Endothelial cell of umbilical vein (primary cell): ENCODE measurements at regions not wholly inside any gene's neighbourhood (a gene's known extent, or its start where the extent isn't known, plus 50 kb on each side); places are given as distances from the start of the nearest gene placed in this dataset.

ENCODE experiments used
- BruUV-seq: library from RNA; stranded (reverse); fragments of 400-500 nt; replicated peaks from 2 replicates; lab custom pipeline; 2021; lab: Mats Ljungman, UMichigan
- CTCF ChIA-PET: fragments of 300-600, 350-600 bp; sonication (Branson Sonifier 250); formaldehyde crosslinking; loops from one replicate; lab custom pipeline; 2021; ENCODE audit warnings: antibody characterized with exemption, inconsistent platforms; lab: Charles Lee
- POLR2A ChIA-PET: fragments of 300-600, 350-600 bp; sonication (Branson Sonifier 250); formaldehyde crosslinking; loops from one replicate; lab custom pipeline; 2021; ENCODE audit warnings: antibody characterized with exemption, inconsistent platforms; lab: Charles Lee
- DNase-seq: peaks from one replicate; pipeline ENCODE4 v3.0.0-alpha.2; 2011; ENCODE audit warnings: low read depth, low spot score
- FAIRE-seq: peaks from 2 replicates; lab custom pipeline; 2011; peaks lifted over from hg19 to GRCh38; lab: Jason Lieb, UNC
- H2AFZ ChIP-seq: 2 replicates; pipeline ENCODE4 v1.6.0; 2012; ENCODE audit warnings: low read depth, low read length, control low read depth, inconsistent platforms
- H3K27ac ChIP-seq: 2 replicates; pipeline ENCODE4 v1.5.1; 2011; ENCODE audit warnings: low read depth, mild to moderate bottlenecking, control low read depth, low read length, moderate library complexity; ENCODE audit not compliant: insufficient read depth
- H3K27me3 ChIP-seq, 2 experiments: 2 replicates each; pipeline versions ENCODE4 v1.6.0 to v1.6.1; 2011; ENCODE audit warnings: low read length in 2 of 2, mixed read lengths in 1 of 2; ENCODE audit not compliant: control insufficient read depth in 2 of 2, insufficient read depth in 2 of 2
- H3K36me3 ChIP-seq, 2 experiments: 2 replicates in 1 of 2; 3 replicates in 1 of 2; pipeline ENCODE4 v1.5.1; 2011; ENCODE audit warnings: low read length in 2 of 2, mild to moderate bottlenecking in 1 of 2, moderate library complexity in 1 of 2; ENCODE audit not compliant: control insufficient read depth in 2 of 2, insufficient read depth in 2 of 2; ENCODE audit errors: extremely low read depth in 1 of 2
- H3K4me1 ChIP-seq: 3 replicates; pipeline ENCODE4 v1.5.1; 2011; ENCODE audit warnings: mild to moderate bottlenecking, low read length; ENCODE audit not compliant: control insufficient read depth, insufficient read depth; ENCODE audit errors: extremely low read depth
- H3K4me2 ChIP-seq: 2 replicates; pipeline ENCODE4 v1.6.1; 2011; ENCODE audit warnings: low read length, control low read depth, mixed read lengths; ENCODE audit not compliant: insufficient read depth
- H3K4me3 ChIP-seq, 3 experiments: fragments of 200-600 bp in 1 of 3; sonication (generic), shearing (Covaris generic) in 1 of 3; replicated peaks in 1 of 3; 2 replicates each; pipeline ENCODE4 v1.5.1; 2011 to 2016; ENCODE audit warnings: control low read depth in 3 of 3, low read length in 3 of 3, mild to moderate bottlenecking in 2 of 3, inconsistent platforms in 1 of 3, low read depth in 1 of 3, moderate library complexity in 1 of 3; ENCODE audit not compliant: insufficient read depth in 1 of 3
- H3K79me2 ChIP-seq: 2 replicates; pipeline ENCODE4 v1.6.0; 2012; ENCODE audit warnings: low read length, inconsistent platforms; ENCODE audit not compliant: control insufficient read depth, insufficient read depth
- H3K9ac ChIP-seq: replicated peaks from 2 replicates; pipeline ENCODE3; 2011; ENCODE audit warnings: low read length, control low read depth; ENCODE audit not compliant: insufficient read depth; ENCODE audit errors: extremely low read depth
- H3K9me1 ChIP-seq: replicated peaks from 3 replicates; pipeline ENCODE4 v1.6.0; 2011; ENCODE audit warnings: mild to moderate bottlenecking, low read length; ENCODE audit not compliant: control insufficient read depth, insufficient read depth; ENCODE audit errors: extremely low read depth
- H3K9me3 ChIP-seq: replicated peaks from 2 replicates; pipeline ENCODE4 v1.5.1; 2012; ENCODE audit warnings: low read length, inconsistent platforms; ENCODE audit not compliant: control insufficient read depth, insufficient read depth
- H4K20me1 ChIP-seq: replicated peaks from 2 replicates; pipeline ENCODE3; 2011; ENCODE audit warnings: mild to moderate bottlenecking, low read length; ENCODE audit not compliant: control insufficient read depth, insufficient read depth; ENCODE audit errors: extremely low read depth
- EZH2 ChIP-seq: IDR thresholded peaks from 2 replicates; pipeline ENCODE4 v1.6.1; 2012; ENCODE audit warnings: borderline replicate concordance, low read depth, mild to moderate bottlenecking, moderate library complexity, low read length, inconsistent platforms; ENCODE audit not compliant: severe bottlenecking
- FOS ChIP-seq: IDR thresholded peaks from 2 replicates; pipeline ENCODE4 v1.6.1; 2011; ENCODE audit warnings: mild to moderate bottlenecking, low read length, moderate library complexity, borderline replicate concordance; ENCODE audit not compliant: insufficient read depth
- GATA2 ChIP-seq: IDR thresholded peaks from 2 replicates; pipeline ENCODE4 v1.7.0; 2011; ENCODE audit warnings: low read depth, mild to moderate bottlenecking, moderate library complexity, mixed read lengths, low read length; ENCODE audit not compliant: insufficient read length, insufficient read depth
- JUN ChIP-seq: IDR thresholded peaks from 2 replicates; pipeline ENCODE4 v1.6.1; 2011; ENCODE audit warnings: borderline replicate concordance, low read depth; ENCODE audit not compliant: insufficient read length, insufficient read depth
- MYC ChIP-seq: IDR thresholded peaks from one replicate; pipeline ENCODE4 v1.6.1; 2011; ENCODE audit warnings: mild to moderate bottlenecking, low read depth, low read length
- POLR2A ChIP-seq: IDR thresholded peaks from 2 replicates; pipeline ENCODE4 v1.6.1; 2012; ENCODE audit warnings: low read depth, mild to moderate bottlenecking, control low read depth, low read length
- POLR2AphosphoS5 ChIP-seq: IDR thresholded peaks from 2 replicates; pipeline ENCODE4 v1.6.1; 2012; ENCODE audit warnings: low read depth, mild to moderate bottlenecking, control low read depth, low read length, moderate library complexity; ENCODE audit not compliant: insufficient read depth
- dilution Hi-C: fragments of 300-500 bp; cut with MboI; formaldehyde crosslinking; loops from one replicate; pipeline ENCODE4 v1.15.0; 2019; ENCODE audit warnings: low sequenced_read_pairs; ENCODE audit not compliant: extremely low pct_ligation_motif_present
- intact Hi-C: fragments of 100-400 bp; cut with micrococcal nuclease; formaldehyde crosslinking; loops from one replicate; pipeline ENCODE4 v1.10.0; 2022
- TF ChIP-seq, protein P1 (sequence below), 2 donors: IDR thresholded peaks; 1 replicate in 1 of 2; 2 replicates in 1 of 2; pipeline ENCODE4 v1.5.1; 2011; ENCODE audit warnings: low read length in 2 of 2, mild to moderate bottlenecking in 2 of 2, moderate library complexity in 2 of 2, control low read depth in 1 of 2, inconsistent platforms in 1 of 2, low read depth in 1 of 2; ENCODE audit not compliant: insufficient read depth in 1 of 2; ENCODE audit errors: extremely low read depth in 1 of 2
- TF ChIP-seq, protein P2 (sequence below): IDR thresholded peaks from 2 replicates; pipeline ENCODE4 v1.6.1; 2011; ENCODE audit not compliant: insufficient read depth, insufficient read length

DNA sequence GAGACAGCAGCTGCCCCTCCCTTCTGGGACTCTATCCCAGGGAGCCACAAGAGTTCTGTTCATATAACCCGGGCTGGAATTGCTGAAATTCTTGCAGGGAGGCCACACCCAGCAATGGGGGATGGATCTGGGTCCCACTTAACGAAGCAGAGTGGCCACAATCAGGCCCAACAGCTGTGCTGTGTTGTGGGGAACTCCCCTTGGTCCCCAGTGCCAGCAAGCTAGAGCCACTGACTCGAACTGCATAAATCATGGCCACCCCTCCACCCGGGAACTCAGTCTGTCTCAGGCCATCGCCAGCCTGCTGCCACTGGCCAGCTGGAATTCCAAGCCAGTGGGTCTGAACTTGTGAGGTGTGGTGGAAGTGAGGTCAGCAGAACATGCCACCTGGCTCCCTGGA lies 111.1 kb downstream of the KLF8 start:
- ChIA-PET CTCF (no interaction called here), POLR2A (no interaction called here)
- FAIRE-seq, result no peak
- DNase-seq, result no peak
- no peak overlapping the region for H2AFZ ChIP-seq
- no peaks in the 10 kb centered on the region for H3K9me3 ChIP-seq
- no peak overlapping the region for H3K9ac ChIP-seq
- dilution Hi-C loops, result no loop called here
- H3K4me3 ChIP-seq, result no peak overlapping the region
- no peaks in the 10 kb centered on the region for H3K9me1 ChIP-seq
- H3K79me2 ChIP-seq, result no peaks in the 10 kb centered on the region
- no peaks in the 10 kb centered on the region for H4K20me1 ChIP-seq
- no peaks in the 10 kb centered on the region for H3K27me3 ChIP-seq
- H3K4me1 ChIP-seq, result no peaks in the 10 kb centered on the region
- no peak overlapping the region for H3K27ac ChIP-seq
- H3K36me3 ChIP-seq, result no peaks in the 10 kb centered on the region
- no peak for TF ChIP-seq EZH2
- TF ChIP-seq, protein P1, sequence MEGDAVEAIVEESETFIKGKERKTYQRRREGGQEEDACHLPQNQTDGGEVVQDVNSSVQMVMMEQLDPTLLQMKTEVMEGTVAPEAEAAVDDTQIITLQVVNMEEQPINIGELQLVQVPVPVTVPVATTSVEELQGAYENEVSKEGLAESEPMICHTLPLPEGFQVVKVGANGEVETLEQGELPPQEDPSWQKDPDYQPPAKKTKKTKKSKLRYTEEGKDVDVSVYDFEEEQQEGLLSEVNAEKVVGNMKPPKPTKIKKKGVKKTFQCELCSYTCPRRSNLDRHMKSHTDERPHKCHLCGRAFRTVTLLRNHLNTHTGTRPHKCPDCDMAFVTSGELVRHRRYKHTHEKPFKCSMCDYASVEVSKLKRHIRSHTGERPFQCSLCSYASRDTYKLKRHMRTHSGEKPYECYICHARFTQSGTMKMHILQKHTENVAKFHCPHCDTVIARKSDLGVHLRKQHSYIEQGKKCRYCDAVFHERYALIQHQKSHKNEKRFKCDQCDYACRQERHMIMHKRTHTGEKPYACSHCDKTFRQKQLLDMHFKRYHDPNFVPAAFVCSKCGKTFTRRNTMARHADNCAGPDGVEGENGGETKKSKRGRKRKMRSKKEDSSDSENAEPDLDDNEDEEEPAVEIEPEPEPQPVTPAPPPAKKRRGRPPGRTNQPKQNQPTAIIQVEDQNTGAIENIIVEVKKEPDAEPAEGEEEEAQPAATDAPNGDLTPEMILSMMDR (IDR thresholded peaks at IDR 0.05; ENCODE audit: extremely low read depth in 1 of 2, insufficient read depth in 1 of 2, low read depth in 1 of 2, low read length in 2 of 2), result no peak
- TF ChIP-seq FOS, result no peak
- TF ChIP-seq POLR2AphosphoS5, result no peak
- TF ChIP-seq, protein P2, sequence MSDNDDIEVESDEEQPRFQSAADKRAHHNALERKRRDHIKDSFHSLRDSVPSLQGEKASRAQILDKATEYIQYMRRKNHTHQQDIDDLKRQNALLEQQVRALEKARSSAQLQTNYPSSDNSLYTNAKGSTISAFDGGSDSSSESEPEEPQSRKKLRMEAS, result no peak
- TF ChIP-seq MYC, result no peak
- no peak for TF ChIP-seq JUN
- TF ChIP-seq GATA2, result no peak
- no peak for TF ChIP-seq POLR2A
- no TSS peak for BruUV-seq
- intact Hi-C loops, result no loop called here
- no peak overlapping the region for H3K4me2 ChIP-seq
